ENCODE measurements at regions not wholly inside any gene's neighbourhood (a gene's known extent, or its start where the extent isn't known, plus 50 kb on each side); places are given as distances from the start of the nearest gene placed in this dataset.

DNA sequence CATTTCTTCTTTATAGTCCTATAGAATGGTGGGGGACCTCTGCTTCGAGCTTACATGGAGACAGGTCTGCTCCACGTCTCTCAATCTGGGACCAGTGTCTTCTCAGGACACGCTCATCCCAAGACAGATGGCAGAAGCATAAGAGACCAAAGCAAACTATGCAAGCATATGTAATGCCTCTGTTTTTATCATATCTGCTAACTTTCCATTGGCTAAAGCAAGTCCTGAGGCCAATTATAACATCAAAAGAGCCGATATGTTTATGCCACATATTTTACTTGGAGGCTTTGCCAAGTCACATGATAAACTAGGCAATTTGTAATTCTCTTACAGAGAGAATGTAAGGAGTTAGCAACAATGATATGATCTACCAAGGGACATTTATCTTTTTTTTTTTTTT lies 102.6 kb upstream of the NRBF2 start:
- TF ChIP-seq, protein P1, sequence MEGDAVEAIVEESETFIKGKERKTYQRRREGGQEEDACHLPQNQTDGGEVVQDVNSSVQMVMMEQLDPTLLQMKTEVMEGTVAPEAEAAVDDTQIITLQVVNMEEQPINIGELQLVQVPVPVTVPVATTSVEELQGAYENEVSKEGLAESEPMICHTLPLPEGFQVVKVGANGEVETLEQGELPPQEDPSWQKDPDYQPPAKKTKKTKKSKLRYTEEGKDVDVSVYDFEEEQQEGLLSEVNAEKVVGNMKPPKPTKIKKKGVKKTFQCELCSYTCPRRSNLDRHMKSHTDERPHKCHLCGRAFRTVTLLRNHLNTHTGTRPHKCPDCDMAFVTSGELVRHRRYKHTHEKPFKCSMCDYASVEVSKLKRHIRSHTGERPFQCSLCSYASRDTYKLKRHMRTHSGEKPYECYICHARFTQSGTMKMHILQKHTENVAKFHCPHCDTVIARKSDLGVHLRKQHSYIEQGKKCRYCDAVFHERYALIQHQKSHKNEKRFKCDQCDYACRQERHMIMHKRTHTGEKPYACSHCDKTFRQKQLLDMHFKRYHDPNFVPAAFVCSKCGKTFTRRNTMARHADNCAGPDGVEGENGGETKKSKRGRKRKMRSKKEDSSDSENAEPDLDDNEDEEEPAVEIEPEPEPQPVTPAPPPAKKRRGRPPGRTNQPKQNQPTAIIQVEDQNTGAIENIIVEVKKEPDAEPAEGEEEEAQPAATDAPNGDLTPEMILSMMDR (IDR thresholded peaks at IDR 0.05) = no peak
- TF ChIP-seq POLR2A (IDR thresholded peaks at IDR 0.05) = no peak
